Muscle of arm (tissue), 1 donor: ENCODE measurements at regions not wholly inside any gene's neighbourhood (a gene's known extent, or its start where the extent isn't known, plus 50 kb on each side); places are given as distances from the start of the nearest gene placed in this dataset.
"Not testable (repeated sequence)": the region's sequence is repeated elsewhere in the genome, so short reads cannot be mapped to it uniquely, and the experiment has no call there.

Experiments used
- DNase-seq: peaks from one replicate; pipeline ENCODE4 v3.0.0-alpha.2; 2013

DNA sequence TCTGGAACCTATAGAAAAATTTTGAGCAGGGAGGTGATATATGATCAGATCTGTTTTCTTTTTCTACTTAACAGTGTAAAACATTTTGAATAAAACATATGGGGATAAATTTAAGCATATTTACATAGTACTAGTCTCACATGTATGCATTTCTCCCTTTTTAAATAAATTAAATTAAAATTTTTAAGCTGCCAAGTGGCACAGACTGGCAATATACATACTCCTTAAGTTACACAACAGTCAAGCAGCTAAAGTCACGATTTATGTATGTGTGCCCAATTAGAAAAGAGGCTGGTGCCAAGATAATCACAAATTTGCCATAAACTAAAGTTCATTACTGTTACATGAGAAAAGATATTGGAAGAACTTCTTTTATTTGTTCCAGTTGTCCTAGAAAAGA lies 532.0 kb downstream of the RWDD3 start:
- no peak for DNase-seq

DNA sequence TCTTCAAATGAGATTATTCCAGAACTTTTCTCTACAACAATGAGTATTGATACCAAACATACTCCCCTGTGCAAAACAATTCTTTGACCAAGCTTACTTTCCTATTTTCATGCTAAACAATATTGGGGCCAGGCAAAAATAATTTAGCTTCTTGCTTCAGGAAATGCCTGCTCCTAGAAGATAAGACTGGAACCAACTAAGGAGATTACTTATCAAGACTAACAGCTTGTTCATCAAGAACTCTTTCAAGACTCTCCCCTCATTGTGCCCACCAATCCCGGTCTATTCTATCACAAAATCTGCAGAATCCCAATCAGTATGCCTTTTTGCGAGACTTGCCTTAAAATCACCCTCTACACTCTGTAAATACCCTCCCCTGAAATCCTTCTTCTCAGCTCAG lies 536.6 kb downstream of the RWDD3 start:
- DNase-seq: no peak

- no peak for DNase-seq
Observed at GRCh38 chr1:95778217-95778616, 544.2 kb downstream of the RWDD3 start.

- DNase-seq: no peak
Observed at GRCh38 chr1:95780836-95781235, 546.8 kb downstream of the RWDD3 start.

GRCh38 chr1:95790136-95790535 lies 556.1 kb downstream of the RWDD3 start:
- no peak for DNase-seq

DNA sequence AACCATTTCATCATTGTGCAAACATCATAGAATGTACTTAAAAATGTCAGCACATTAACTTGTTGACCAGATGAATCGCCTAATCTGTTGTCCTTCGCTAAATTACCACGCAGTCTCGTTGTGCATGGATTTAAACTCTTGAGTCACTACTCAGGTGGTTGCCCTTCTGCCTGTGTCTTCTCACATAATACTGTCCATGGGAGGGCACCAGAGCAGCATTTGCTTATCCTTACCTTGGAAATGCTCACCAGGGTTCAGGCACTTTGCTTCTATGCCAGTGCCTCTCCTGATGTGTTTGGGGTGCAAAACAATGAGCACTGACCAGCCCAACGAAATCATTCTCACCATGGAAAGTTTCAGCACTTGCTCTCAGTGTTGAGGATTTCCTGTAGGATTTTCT lies 559.9 kb downstream of the RWDD3 start:
- DNase-seq: no peak

- not testable (repeated sequence) for DNase-seq
Observed at GRCh38 chr1:95797761-95798160, 563.8 kb downstream of the RWDD3 start.

DNA sequence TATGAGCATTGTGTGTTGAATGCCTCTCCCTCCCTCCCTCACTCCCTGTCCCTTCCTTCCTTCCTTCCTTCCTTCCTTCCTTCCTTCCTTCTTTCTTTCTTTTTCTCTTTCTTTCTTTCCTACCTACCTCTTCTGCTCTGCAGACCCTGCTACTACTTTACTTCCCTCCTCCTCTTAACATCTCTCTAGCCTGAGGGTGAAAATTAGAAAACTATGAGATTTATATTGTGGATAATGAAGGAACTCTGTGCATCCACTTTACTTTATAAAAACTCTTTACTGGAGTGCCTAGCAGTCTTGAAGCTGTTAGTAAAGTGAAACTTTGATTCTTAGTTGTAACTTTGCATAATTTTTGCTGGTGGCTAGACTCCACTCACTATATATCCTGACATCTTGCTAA lies 572.2 kb downstream of the RWDD3 start:
- DNase-seq: no peak

- no peak for DNase-seq
Observed at GRCh38 chr1:95809391-95809790, 575.4 kb downstream of the RWDD3 start.

DNA sequence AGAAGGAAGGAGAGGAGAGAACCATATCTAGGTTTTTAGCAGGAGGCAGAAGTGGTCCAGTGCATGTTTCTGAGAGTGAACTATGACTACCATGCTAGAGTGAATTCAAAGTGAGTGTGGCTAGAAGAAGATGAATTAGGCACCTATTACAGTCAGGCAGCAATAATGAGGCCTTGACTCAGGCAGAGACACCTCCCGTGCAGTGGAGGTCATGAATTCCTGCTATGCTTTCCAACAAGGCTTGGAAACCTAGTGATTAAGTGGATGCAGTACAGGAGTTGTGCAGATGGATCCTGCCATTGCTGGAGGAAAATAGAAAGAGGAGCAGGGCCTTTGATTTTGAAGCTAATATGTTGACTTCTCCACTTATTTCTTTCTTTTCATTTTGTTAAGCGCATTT lies 581.5 kb downstream of the RWDD3 start:
- DNase-seq: no peak

DNA sequence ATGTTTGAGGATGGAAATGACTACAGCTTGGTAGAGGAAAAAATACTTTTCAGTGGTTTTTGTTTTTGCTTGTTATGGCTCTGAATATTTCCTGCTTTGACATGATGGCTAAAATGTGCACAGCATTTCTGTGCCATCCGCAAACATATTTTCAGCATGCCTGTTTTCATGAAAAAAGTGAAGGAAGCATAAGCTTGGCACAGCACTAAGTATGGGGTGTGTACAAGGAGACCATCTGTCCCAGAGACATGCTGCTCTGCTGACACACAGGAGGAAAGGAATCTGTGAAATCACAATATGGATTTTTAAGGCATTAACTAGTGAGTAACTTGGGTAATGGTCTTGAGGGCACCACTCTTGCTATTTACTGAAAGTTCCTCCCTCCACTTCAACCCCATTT lies 595.5 kb downstream of the RWDD3 start:
- no peak for DNase-seq

GRCh38 chr1:95832370-95832769 lies 598.4 kb downstream of the RWDD3 start:
- DNase-seq: no peak

- no peak for DNase-seq
Observed at GRCh38 chr1:95849439-95849838, 615.4 kb downstream of the RWDD3 start.

DNA sequence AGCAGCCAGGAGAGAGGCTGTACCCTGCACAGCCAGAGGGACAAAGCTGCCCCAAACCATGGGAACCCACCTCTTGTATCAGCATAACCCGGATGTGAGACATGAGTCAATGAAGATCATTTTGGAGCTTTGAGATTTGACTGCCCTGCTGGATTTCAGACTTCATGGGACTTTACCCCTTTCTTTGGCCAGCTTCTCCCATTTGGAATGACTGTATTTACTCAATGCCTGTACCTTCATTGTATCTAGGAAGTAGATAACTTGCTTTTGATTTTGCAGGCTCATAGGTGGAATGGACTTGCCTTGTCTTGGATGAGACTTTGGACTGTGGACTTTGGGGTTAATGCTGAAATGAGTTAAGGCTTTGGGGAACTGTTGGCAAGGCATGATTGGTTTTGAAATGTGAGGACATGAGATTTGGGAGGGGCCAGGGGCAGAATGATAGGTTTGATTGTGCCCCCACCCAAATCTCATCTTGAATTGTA lies 616.2 kb downstream of the RWDD3 start:
- DNase-seq: no peak

- no peak for DNase-seq
Observed at GRCh38 chr1:95850763-95851162, 616.8 kb downstream of the RWDD3 start.

DNA sequence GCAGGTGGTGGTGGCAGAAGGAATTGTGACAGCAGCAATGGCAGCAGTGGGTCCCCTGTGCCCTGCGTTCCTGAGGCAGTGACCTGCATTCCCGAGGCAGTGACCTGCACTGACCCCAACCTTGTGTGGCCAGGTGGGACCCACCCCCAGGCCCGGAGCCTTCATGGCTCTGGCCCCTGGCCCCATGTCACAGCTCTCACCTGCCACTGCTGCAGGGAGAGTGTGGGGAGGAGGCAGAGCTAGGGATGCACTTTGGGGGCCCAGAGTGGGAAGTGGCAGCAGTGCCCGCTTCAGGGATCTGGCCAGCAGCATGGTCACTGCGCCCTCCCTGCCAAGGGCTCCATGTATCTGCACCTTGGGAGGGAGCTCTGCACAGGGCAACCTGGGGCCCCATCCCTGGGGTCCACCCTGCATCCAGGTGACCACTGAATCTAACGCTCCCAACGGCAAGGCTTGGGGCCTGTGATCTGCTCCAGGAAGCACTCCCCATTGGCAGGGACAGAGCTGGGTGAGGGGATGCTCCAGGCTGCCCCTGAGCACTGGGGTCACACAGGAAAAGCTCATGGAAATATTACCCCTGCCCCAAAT lies 618.6 kb downstream of the RWDD3 start:
- no peak for DNase-seq

DNA sequence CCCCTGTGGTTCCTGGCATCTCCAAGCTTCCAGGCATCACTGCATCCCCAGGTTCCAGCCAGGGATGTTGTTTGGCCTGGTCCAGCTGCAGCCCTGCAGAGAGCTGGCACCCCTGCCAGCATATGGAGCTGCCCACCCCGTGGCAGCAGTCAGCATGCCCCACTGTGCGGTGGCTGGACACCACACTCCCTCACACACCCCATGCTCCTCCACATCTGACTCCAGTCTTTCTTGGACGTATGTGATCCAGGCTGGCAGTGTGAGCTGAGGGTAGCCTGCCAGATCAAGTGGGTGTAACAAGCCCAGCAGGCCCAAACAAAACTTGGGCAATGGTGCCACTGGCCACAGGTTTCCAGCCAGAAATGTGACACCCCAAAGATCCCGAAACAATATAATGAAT lies 620.4 kb downstream of the RWDD3 start:
- DNase-seq: no peak

DNA sequence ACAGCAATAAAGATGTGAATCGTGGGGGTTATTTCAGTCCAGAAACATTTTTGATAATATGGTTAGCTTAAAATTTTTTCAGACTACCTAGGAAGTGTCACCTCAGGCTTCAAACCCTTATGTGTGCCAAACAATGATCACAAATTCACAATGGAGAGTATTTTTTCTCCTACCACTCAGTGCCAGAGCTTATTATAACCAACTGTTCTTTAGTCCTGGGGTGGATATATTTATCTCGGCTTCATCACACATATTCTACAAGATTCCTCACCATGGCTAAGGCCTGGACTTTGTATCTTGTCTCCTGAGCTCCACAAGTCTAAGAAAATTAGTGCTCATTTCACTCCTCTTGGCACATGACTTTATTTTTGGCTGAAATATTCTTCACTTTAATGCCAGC lies 629.1 kb downstream of the RWDD3 start:
- no peak for DNase-seq

GRCh38 chr1:95865769-95866168 lies 631.8 kb downstream of the RWDD3 start:
- DNase-seq: no peak

GRCh38 chr1:95876276-95876675 lies 642.3 kb downstream of the RWDD3 start:
- no peak for DNase-seq

GRCh38 chr1:95879498-95880050 lies 645.6 kb downstream of the RWDD3 start:
- peak; percentile 9 for DNase-seq

DNA sequence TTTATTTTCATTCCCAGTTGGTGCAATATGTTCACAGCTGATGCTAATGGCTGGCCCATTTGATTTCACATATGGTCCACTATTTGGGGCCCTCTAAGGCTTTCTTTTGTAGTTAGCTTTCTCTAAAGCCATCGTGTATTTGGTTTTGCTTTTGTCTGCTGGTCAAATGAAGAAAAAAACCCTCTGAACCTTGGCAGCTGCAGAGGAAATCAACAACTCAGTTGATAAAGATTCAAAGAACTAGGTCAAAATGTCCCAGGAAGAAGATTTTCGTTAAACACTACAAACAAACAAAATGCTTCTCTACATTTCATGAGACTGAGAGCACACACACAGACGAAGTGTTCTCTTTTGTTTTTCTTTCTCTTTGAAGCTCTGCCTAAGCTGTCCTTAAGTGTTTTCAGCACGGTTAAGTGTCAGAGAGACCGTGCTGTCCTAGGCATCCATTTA lies 655.0 kb downstream of the RWDD3 start:
- DNase-seq: peak; percentile 5

DNA sequence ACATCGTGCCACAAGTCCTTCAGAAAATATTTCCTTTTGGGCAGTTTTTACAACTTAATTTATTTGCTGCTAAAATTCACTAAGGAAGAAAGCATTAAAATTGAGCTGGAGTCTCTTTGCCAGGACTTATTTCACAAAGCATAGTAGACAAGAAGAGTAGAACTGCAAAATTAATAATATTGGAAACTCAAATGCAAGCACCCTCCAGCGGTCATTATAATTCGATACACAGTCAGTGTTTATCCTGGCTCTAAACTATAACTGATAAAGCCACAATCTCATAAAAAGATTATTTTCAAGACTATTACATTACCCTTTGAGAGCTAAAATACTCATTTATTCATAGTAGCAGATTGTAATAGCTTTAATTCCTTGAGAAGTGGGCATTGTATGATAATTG lies 655.4 kb downstream of the RWDD3 start:
- no peak for DNase-seq

DNA sequence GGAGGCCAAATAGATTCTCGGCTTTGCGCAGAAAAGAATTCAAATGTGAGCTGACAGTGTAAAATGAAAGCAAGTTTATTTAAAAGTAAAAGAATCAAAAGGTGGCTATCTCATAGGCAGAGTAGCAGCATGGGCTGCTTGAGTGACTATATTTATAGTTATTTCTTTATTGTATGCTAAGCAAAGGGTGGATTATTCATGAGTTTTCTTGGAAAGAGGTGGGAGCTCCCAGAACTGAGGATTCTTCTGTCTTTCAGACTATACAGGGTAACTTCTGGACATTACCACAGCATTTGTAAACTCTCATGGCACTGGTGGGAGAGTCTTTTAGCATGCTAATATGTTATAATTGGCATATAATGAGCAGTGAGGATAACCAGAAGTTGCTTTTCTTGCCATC lies 659.9 kb downstream of the RWDD3 start:
- DNase-seq: no peak
